ENCODE measurements at regions not wholly inside any gene's neighbourhood (a gene's known extent, or its start where the extent isn't known, plus 50 kb on each side); places are given as distances from the start of the nearest gene placed in this dataset.

DNA sequence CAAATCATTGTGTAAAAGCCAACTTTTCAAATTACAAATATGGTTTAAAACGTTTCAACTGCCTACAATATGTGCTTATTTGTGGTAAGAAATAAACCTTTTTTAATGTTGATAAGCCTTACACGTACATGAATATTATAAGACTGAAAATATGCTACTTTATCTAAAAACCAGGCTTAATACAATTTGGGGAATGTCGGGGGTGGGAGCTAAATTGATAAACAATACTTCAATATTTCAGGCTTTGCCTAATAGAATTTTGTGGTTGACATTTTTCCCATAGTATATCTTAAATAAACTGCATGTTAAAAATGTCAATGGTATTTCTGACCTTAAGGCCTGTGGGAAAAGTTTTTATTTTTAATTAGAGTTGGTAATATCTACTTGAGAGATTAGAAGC is 69.8 kb upstream of the SLIT2 start:
- no peak overlapping the region for H3K14ac ChIP-seq (ENCODE audit: low read length in 2 of 2)
- no peak overlapping the region for H3K4me3 ChIP-seq (ENCODE audit: insufficient read depth in 1 of 2, low read depth in 1 of 2, low read length in 2 of 2)
- no peak overlapping the region for H4K91ac ChIP-seq (ENCODE audit: low read length)
- H3K27ac ChIP-seq (ENCODE audit: low read length, poor library complexity, severe bottlenecking) = no peak overlapping the region
- H3K36me3 ChIP-seq (ENCODE audit: control insufficient read depth in 1 of 2, insufficient read depth in 2 of 2, low read depth in 1 of 2, low read length in 2 of 2) = no peaks in the 10 kb centered on the region
- WGBS = no CpG with 5 or more reads among the region's 3 CpGs
- no peak overlapping the region for H3K23ac ChIP-seq (ENCODE audit: low read length in 2 of 2)
- no peaks in the 10 kb centered on the region for H3K27me3 ChIP-seq (ENCODE audit: control insufficient read depth in 1 of 2, insufficient read depth in 1 of 2, low read length in 2 of 2)
- no peak overlapping the region for H3K4ac ChIP-seq (ENCODE audit: low read depth in 1 of 2, low read length in 2 of 2)
- H2BK15ac ChIP-seq (ENCODE audit: low read depth, poor library complexity, severe bottlenecking) = no peak overlapping the region
- H2BK120ac ChIP-seq (ENCODE audit: low read depth, low read length) = no peak overlapping the region
- no peak overlapping the region for H2BK5ac ChIP-seq (ENCODE audit: low read depth, low read length, poor library complexity, severe bottlenecking)
- H3K79me1 ChIP-seq (replicated peaks; ENCODE audit: low read length, poor library complexity, severe bottlenecking) = no peaks in the 10 kb centered on the region
- H3K4me1 ChIP-seq (ENCODE audit: control insufficient read depth, insufficient read depth, low read depth, low read length) = no peaks in the 10 kb centered on the region
- H2AFZ ChIP-seq (ENCODE audit: low read depth, low read length) = no peak overlapping the region
- H3K4me2 ChIP-seq (ENCODE audit: low read length, poor library complexity, severe bottlenecking) = no peak overlapping the region
- no peak overlapping the region for H2AK5ac ChIP-seq (ENCODE audit: low read length, severe bottlenecking)
- H3K9me3 ChIP-seq (ENCODE audit: control insufficient read depth, low read length) = peaks cover 29% of the 10 kb centered on the region
- no peak overlapping the region for H2BK12ac ChIP-seq (ENCODE audit: low read length in 2 of 2)
- no peak overlapping the region for H4K8ac ChIP-seq (ENCODE audit: low read length)
- H3K9ac ChIP-seq (ENCODE audit: low read length) = no peak overlapping the region
- H3K18ac ChIP-seq (ENCODE audit: low read depth in 1 of 2, low read length in 2 of 2) = no peak overlapping the region
- DNase-seq = no peak

GRCh38 chr4:20180509-20180908 is 71.2 kb upstream of the SLIT2 start:
- no peak for DNase-seq
- no peak overlapping the region for H2BK5ac ChIP-seq (ENCODE audit: low read depth, low read length, poor library complexity, severe bottlenecking)
- H3K4me3 ChIP-seq (ENCODE audit: insufficient read depth in 1 of 2, low read depth in 1 of 2, low read length in 2 of 2) = no peak overlapping the region
- peaks cover 39% of the 10 kb centered on the region for H3K9me3 ChIP-seq (ENCODE audit: control insufficient read depth, low read length)
- H3K23ac ChIP-seq (ENCODE audit: low read length in 2 of 2) = no peak overlapping the region
- no peaks in the 10 kb centered on the region for H3K27me3 ChIP-seq (ENCODE audit: control insufficient read depth in 1 of 2, insufficient read depth in 1 of 2, low read length in 2 of 2)
- no peak overlapping the region for H4K91ac ChIP-seq (ENCODE audit: low read length)
- H3K4me1 ChIP-seq (ENCODE audit: control insufficient read depth, insufficient read depth, low read depth, low read length) = no peaks in the 10 kb centered on the region
- no peak overlapping the region for H2BK15ac ChIP-seq (ENCODE audit: low read depth, poor library complexity, severe bottlenecking)
- no peak overlapping the region for H3K14ac ChIP-seq (ENCODE audit: low read length in 2 of 2)
- H3K36me3 ChIP-seq (ENCODE audit: control insufficient read depth in 1 of 2, insufficient read depth in 2 of 2, low read depth in 1 of 2, low read length in 2 of 2) = no peaks in the 10 kb centered on the region
- H3K18ac ChIP-seq (ENCODE audit: low read depth in 1 of 2, low read length in 2 of 2) = no peak overlapping the region
- H3K4me2 ChIP-seq (ENCODE audit: low read length, poor library complexity, severe bottlenecking) = no peak overlapping the region
- H3K9ac ChIP-seq (ENCODE audit: low read length) = no peak overlapping the region
- H3K4ac ChIP-seq (ENCODE audit: low read depth in 1 of 2, low read length in 2 of 2) = no peak overlapping the region
- no peak overlapping the region for H4K8ac ChIP-seq (ENCODE audit: low read length)
- no peaks in the 10 kb centered on the region for H3K79me1 ChIP-seq (replicated peaks; ENCODE audit: low read length, poor library complexity, severe bottlenecking)
- H2AK5ac ChIP-seq (ENCODE audit: low read length, severe bottlenecking) = no peak overlapping the region
- H2BK12ac ChIP-seq (ENCODE audit: low read length in 2 of 2) = no peak overlapping the region
- H2AFZ ChIP-seq (ENCODE audit: low read depth, low read length) = no peak overlapping the region
- H3K27ac ChIP-seq (ENCODE audit: low read length, poor library complexity, severe bottlenecking) = no peak overlapping the region
- H2BK120ac ChIP-seq (ENCODE audit: low read depth, low read length) = no peak overlapping the region

DNA sequence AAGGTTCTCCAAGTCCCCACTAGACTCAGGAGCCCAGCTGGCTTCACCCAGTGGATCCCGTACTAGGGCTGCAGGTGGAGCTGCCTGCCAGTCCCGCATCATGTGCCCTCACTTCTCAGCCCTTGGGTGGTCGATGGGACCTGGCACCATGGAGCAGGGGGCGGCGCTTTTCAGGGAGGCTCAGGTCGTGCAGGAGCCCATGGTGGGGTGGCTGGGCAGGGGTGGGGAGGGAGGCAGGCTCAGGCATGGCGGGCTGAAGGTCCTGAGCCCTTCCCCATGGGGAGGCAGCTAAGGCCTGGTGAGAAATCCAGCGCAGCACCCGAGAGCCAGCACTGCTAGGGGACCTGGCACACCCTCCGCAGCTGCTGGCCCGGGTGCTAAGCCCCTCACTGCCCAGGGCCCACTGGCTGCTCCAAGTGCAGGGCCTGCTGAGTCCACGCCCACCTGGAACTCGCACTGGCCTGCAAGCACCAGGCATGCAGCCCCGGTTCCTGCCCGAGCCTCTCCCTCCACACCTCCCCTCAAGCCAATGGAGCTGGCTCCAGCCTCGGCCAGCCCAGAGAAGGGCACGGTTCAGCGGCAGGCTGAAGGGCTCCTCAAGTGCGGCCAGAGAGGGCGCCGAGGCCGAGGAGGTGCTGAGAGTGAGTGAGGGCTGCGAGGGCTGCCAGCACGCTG is 72.7 kb upstream of the SLIT2 start:
- H3K27ac ChIP-seq (ENCODE audit: low read length, poor library complexity, severe bottlenecking) = no peak overlapping the region
- no peak overlapping the region for H3K23ac ChIP-seq (ENCODE audit: low read length in 2 of 2)
- H3K79me1 ChIP-seq (replicated peaks; ENCODE audit: low read length, poor library complexity, severe bottlenecking) = no peaks in the 10 kb centered on the region
- no peak overlapping the region for H2BK12ac ChIP-seq (ENCODE audit: low read length in 2 of 2)
- no peak overlapping the region for H2BK5ac ChIP-seq (ENCODE audit: low read depth, low read length, poor library complexity, severe bottlenecking)
- no peaks in the 10 kb centered on the region for H3K4me1 ChIP-seq (ENCODE audit: control insufficient read depth, insufficient read depth, low read depth, low read length)
- no peak overlapping the region for H3K4me3 ChIP-seq (ENCODE audit: insufficient read depth in 1 of 2, low read depth in 1 of 2, low read length in 2 of 2)
- H3K14ac ChIP-seq (ENCODE audit: low read length in 2 of 2) = no peak overlapping the region
- H2BK15ac ChIP-seq (ENCODE audit: low read depth, poor library complexity, severe bottlenecking) = no peak overlapping the region
- no peak overlapping the region for H2AFZ ChIP-seq (ENCODE audit: low read depth, low read length)
- H3K4me2 ChIP-seq (ENCODE audit: low read length, poor library complexity, severe bottlenecking) = no peak overlapping the region
- H3K9ac ChIP-seq (ENCODE audit: low read length) = no peak overlapping the region
- no peak overlapping the region for H4K91ac ChIP-seq (ENCODE audit: low read length)
- no peak overlapping the region for H3K18ac ChIP-seq (ENCODE audit: low read depth in 1 of 2, low read length in 2 of 2)
- no peak overlapping the region for H4K8ac ChIP-seq (ENCODE audit: low read length)
- H3K36me3 ChIP-seq (ENCODE audit: control insufficient read depth in 1 of 2, insufficient read depth in 2 of 2, low read depth in 1 of 2, low read length in 2 of 2) = no peaks in the 10 kb centered on the region
- H2AK5ac ChIP-seq (ENCODE audit: low read length, severe bottlenecking) = no peak overlapping the region
- H3K4ac ChIP-seq (ENCODE audit: low read depth in 1 of 2, low read length in 2 of 2) = no peak overlapping the region
- WGBS = 90% methylated on average over 22 of the region's 24 CpGs
- H3K27me3 ChIP-seq (ENCODE audit: control insufficient read depth in 1 of 2, insufficient read depth in 1 of 2, low read length in 2 of 2) = no peaks in the 10 kb centered on the region
- H2BK120ac ChIP-seq (ENCODE audit: low read depth, low read length) = no peak overlapping the region
- no peak for DNase-seq
- H3K9me3 ChIP-seq (ENCODE audit: control insufficient read depth, low read length) = peaks cover 39% of the 10 kb centered on the region

DNA sequence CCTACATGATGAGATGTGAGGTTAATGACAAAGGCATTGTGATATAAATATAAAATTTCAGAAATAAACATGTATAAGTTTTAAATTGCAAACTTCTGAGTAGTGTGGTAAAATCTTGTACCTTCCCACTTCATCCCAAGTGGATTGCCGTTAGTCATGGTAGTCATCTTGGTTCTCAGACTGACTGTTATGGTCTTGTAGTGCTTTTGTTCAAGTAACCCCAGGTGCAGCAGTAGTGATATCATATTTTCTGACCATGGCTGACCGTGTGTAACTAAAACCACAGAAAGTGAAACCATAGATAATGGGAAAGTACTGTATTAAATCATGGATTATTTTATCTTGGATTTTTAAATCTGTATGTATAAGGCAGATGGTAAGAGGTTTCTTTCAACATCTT is 74.8 kb upstream of the SLIT2 start:
- H3K79me1 ChIP-seq (replicated peaks; ENCODE audit: low read length, poor library complexity, severe bottlenecking) = no peaks in the 10 kb centered on the region
- no peak overlapping the region for H2AK5ac ChIP-seq (ENCODE audit: low read length, severe bottlenecking)

More for the DNA sequence above, 74.8 kb upstream of the SLIT2 start:
- Histone ChIP-seq H3K36me3 (ENCODE audit: control insufficient read depth in 1 of 2, insufficient read depth in 2 of 2, low read depth in 1 of 2, low read length in 2 of 2) (no peaks in the 10 kb centered on the region), H4K8ac (ENCODE audit: low read length) (no peak overlapping the region), H3K4me3 (ENCODE audit: insufficient read depth in 1 of 2, low read depth in 1 of 2, low read length in 2 of 2) (no peak overlapping the region), H2BK15ac (ENCODE audit: low read depth, poor library complexity, severe bottlenecking) (no peak overlapping the region), H3K4me1 (ENCODE audit: control insufficient read depth, insufficient read depth, low read depth, low read length) (no peaks in the 10 kb centered on the region), H3K4me2 (ENCODE audit: low read length, poor library complexity, severe bottlenecking) (no peak overlapping the region), H2AFZ (ENCODE audit: low read depth, low read length) (no peak overlapping the region), H3K4ac (ENCODE audit: low read depth in 1 of 2, low read length in 2 of 2) (no peak overlapping the region), H3K9ac (ENCODE audit: low read length) (no peak overlapping the region), H4K91ac (ENCODE audit: low read length) (no peak overlapping the region), H2BK5ac (ENCODE audit: low read depth, low read length, poor library complexity, severe bottlenecking) (no peak overlapping the region), H2BK120ac (ENCODE audit: low read depth, low read length) (no peak overlapping the region), H3K18ac (ENCODE audit: low read depth in 1 of 2, low read length in 2 of 2) (no peak overlapping the region), H2BK12ac (ENCODE audit: low read length in 2 of 2) (no peak overlapping the region), H3K23ac (ENCODE audit: low read length in 2 of 2) (no peak overlapping the region), H3K27me3 (ENCODE audit: control insufficient read depth in 1 of 2, insufficient read depth in 1 of 2, low read length in 2 of 2) (no peaks in the 10 kb centered on the region), H3K9me3 (ENCODE audit: control insufficient read depth, low read length) (peaks cover 34% of the 10 kb centered on the region), H3K27ac (ENCODE audit: low read length, poor library complexity, severe bottlenecking) (no peak overlapping the region), H3K14ac (ENCODE audit: low read length in 2 of 2) (no peak overlapping the region)
- WGBS = 90% methylated on average over 2 of the region's 2 CpGs
- DNase-seq = no peak

All from mesenchymal stem cell (in vitro differentiated cells and primary cell).